CD4-positive, alpha-beta T cell (primary cell): ENCODE measurements at regions not wholly inside any gene's neighbourhood (a gene's known extent, or its start where the extent isn't known, plus 50 kb on each side); places are given as distances from the start of the nearest gene placed in this dataset.

Source experiments
- ATAC-seq: fragments of 200-7000 bp; cut with Tn5 transposase; one replicate; pipeline ENCODE4 v1.10.0; 2022; ENCODE audit warnings: mild to moderate bottlenecking; ENCODE audit not compliant: poor library complexity
- CTCF ChIA-PET: fragments of 350-600 bp; sonication (Branson Sonifier 250); formaldehyde crosslinking; loops from one replicate; lab custom pipeline; 2021; ENCODE audit warnings: antibody characterized with exemption, inconsistent platforms; lab: Charles Lee
- POLR2A ChIA-PET: fragments of 350-600 bp; sonication (Branson Sonifier 250); formaldehyde crosslinking; loops from one replicate; lab custom pipeline; 2021; ENCODE audit warnings: antibody characterized with exemption, inconsistent platforms; lab: Charles Lee
- DNase-seq, 14 experiments: peaks; one replicate each; pipeline ENCODE4 v3.0.0-alpha.2; 2013 to 2020; ENCODE audit warnings: mixed read lengths in 2 of 14
- H3K27ac ChIP-seq, 2 donors: one replicate each; pipeline versions ENCODE4 v1.5.1 to v1.7.0; 2013; ENCODE audit warnings: low read length in 2 of 2, low read depth in 1 of 2, mild to moderate bottlenecking in 1 of 2
- H3K27me3 ChIP-seq, 2 experiments: 1 replicate in 1 of 2; 2 replicates in 1 of 2; pipeline versions ENCODE4 v1.6.1 to v1.7.0; 2013; ENCODE audit warnings: low read length in 2 of 2, control low read depth in 1 of 2, mild to moderate bottlenecking in 1 of 2, moderate library complexity in 1 of 2; ENCODE audit not compliant: insufficient read depth in 2 of 2, control insufficient read depth in 1 of 2
- H3K36me3 ChIP-seq: one replicate; pipeline ENCODE4 v1.6.1; 2013; ENCODE audit warnings: low read length, control low read depth; ENCODE audit not compliant: insufficient read depth
- H3K4me1 ChIP-seq: one replicate; pipeline ENCODE4 v1.6.1; 2013; ENCODE audit warnings: low read length, control low read depth; ENCODE audit not compliant: insufficient read depth
- H3K4me3 ChIP-seq: one replicate; pipeline ENCODE4 v1.5.1; 2013; ENCODE audit warnings: mild to moderate bottlenecking, low read length, moderate library complexity
- H3K9me3 ChIP-seq, 2 experiments: 1 replicate in 1 of 2; 2 replicates in 1 of 2; pipeline versions ENCODE4 v1.6.1 to v1.7.0; 2013; ENCODE audit warnings: low read length in 2 of 2, mild to moderate bottlenecking in 2 of 2, control low read depth in 1 of 2, moderate library complexity in 1 of 2; ENCODE audit not compliant: control insufficient read depth in 1 of 2, insufficient read depth in 1 of 2
- H3K27ac Mint-ChIP-seq: one replicate; pipeline ENCODE4 v1.8.0; 2020; ENCODE audit warnings: mixed read lengths
- H3K27me3 Mint-ChIP-seq: one replicate; pipeline ENCODE4 v1.8.0; 2021; ENCODE audit warnings: mixed read lengths
- H3K36me3 Mint-ChIP-seq: one replicate; pipeline ENCODE4 v1.8.0; 2021; ENCODE audit warnings: low read depth, mixed read lengths
- H3K4me1 Mint-ChIP-seq: one replicate; pipeline ENCODE4 v1.8.0; 2021; ENCODE audit warnings: low read depth, mixed read lengths
- H3K4me3 Mint-ChIP-seq: one replicate; pipeline ENCODE4 v1.8.0; 2020; ENCODE audit warnings: mild to moderate bottlenecking, mixed read lengths
- H3K9me3 Mint-ChIP-seq: one replicate; pipeline ENCODE4 v1.8.0; 2020; ENCODE audit warnings: mixed read lengths
- intact Hi-C, 2 experiments: fragments of 100-400 bp; cut with DNase I in 1 of 2; cut with micrococcal nuclease in 1 of 2; formaldehyde crosslinking; loops; one replicate each; pipeline versions ENCODE4 v1.15.1 to v1.9.0; 2023 to 2025; cut with DNase I, micrococcal nuclease
- TF ChIP-seq, protein P1 (sequence below): fragments of 200-600 bp; IDR thresholded peaks from one replicate; pipeline ENCODE4 v1.8.0; 2022; ENCODE audit warnings: antibody characterized with exemption, mild to moderate bottlenecking

DNA sequence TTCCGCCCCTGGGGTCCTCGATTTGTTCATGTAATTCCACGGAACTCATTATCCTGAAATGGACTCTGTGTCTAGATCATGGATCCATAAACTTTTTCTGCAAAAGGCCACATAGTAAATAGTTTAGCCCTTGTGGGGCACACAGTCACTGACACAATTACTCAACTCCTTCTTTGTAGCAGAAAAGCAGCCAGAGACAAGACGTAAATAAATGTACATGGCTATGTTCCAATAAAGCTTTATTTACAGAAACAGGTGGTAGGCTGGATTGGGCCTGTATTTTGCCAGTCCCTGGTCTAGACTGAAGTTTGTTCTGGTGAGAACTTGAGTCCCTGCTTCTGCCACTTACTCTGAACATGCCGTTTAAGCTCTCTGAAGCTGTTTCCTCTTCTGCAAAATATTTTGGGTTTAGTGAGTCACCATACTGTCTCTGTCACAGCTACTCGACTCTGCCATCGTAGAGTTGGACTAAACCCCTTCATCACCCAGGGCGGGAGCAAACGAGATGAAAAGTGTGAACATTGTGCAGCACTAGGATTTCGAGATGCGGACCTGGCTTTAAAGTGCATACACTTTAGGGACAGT is 61.9 kb upstream of the FOXF1 start:
- ChIA-PET CTCF (no interaction called here), POLR2A (no interaction called here)
- DNase-seq: no peak
- Histone ChIP-seq H3K4me1 (peaks cover 7% of the 10 kb centered on the region), H3K27ac (no peak overlapping the region), H3K9me3 (peaks cover 0 to 13% of the 10 kb centered on the region in 2 experiments), H3K4me3 (no peak overlapping the region), H3K27me3 (peaks cover 9% of the 10 kb centered on the region in 2 experiments), H3K36me3 (no peaks in the 10 kb centered on the region)
- Mint-ChIP-seq H3K27ac (no peak overlapping the region), H3K36me3 (no peaks in the 10 kb centered on the region), H3K27me3 (peaks cover 27% of the 10 kb centered on the region), H3K4me3 (no peak overlapping the region), H3K9me3 (no peaks in the 10 kb centered on the region), H3K4me1 (peaks cover 25% of the 10 kb centered on the region)
- no peak for ATAC-seq
- TF ChIP-seq, protein P1, sequence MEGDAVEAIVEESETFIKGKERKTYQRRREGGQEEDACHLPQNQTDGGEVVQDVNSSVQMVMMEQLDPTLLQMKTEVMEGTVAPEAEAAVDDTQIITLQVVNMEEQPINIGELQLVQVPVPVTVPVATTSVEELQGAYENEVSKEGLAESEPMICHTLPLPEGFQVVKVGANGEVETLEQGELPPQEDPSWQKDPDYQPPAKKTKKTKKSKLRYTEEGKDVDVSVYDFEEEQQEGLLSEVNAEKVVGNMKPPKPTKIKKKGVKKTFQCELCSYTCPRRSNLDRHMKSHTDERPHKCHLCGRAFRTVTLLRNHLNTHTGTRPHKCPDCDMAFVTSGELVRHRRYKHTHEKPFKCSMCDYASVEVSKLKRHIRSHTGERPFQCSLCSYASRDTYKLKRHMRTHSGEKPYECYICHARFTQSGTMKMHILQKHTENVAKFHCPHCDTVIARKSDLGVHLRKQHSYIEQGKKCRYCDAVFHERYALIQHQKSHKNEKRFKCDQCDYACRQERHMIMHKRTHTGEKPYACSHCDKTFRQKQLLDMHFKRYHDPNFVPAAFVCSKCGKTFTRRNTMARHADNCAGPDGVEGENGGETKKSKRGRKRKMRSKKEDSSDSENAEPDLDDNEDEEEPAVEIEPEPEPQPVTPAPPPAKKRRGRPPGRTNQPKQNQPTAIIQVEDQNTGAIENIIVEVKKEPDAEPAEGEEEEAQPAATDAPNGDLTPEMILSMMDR: no peak
- intact Hi-C loops: no loop called here

DNA sequence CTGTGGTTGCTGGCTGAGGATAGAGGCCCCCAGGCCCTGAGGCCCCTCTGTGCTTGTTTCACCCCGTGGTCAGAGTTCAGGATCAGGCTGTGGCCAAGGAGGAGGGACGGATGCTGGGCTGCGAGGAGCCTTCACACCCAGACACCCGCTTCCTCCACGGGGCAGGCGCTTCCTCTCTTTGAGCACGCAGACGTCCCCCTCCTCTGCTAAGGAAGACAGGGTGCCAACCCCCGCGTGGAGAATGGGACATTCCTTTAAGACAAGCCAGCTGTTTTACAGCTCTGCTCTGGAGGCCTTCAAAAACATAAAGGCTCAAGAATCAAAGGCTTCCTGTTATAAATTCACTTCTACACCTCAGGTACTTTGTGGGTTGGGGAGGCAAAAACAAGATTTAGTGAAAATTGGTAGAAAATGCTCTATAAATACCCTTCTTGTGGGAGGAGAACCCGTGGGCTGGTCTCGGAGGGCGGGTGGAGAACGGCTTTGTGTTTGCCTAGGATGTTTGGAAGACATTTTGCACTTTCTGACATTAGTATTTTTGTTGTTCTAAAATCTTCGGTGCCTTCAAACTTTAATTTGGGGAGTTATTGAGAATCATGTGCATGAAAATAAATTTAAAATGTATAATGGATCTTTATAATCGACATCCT is 60.8 kb upstream of the FOXF1 start:
- ATAC-seq (peak; percentile 73), DNase-seq (peak in 5 of 14 experiments; percentile 4 to 23 (median 19))
- CTCF ChIA-PET: no interaction called here
- Histone ChIP-seq H3K4me3 (no peak overlapping the region), H3K4me1 (peaks cover 7% of the 10 kb centered on the region), H3K27ac (no peak overlapping the region), H3K27me3 (peaks cover 2 to 3% of the 10 kb centered on the region in 2 experiments), H3K9me3 (peaks cover 0 to 3% of the 10 kb centered on the region in 2 experiments), H3K36me3 (no peaks in the 10 kb centered on the region)
- intact Hi-C loops: no loop called here
- H3K9me3 Mint-ChIP-seq: no peaks in the 10 kb centered on the region
- H3K4me3 Mint-ChIP-seq: peak overlapping the region; percentile 32
- peaks cover 25% of the 10 kb centered on the region for H3K4me1 Mint-ChIP-seq
- POLR2A ChIA-PET: no interaction called here
- TF ChIP-seq, protein P1: no peak
- H3K27me3 Mint-ChIP-seq: peaks cover 23% of the 10 kb centered on the region
- H3K27ac Mint-ChIP-seq: peak overlapping the region; percentile 84
- H3K36me3 Mint-ChIP-seq: no peaks in the 10 kb centered on the region

DNA sequence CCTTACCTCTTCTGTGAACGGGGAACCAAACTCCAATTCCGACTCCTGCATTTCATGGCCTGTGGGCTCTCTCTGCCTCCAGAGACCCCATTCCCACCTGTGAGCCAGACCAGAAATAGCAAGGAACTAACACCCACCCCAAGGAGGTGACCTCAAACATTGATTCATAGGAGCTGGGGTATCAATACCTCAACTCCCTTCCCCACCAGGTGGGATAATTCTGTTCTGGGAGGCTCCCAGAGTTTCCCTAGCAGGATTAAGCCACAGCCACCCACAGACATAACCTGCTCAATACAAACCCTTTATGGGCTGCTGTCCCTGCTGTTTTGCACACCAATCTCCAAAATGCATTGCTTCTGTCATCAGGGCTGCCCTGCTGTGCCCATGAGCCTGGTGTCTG is 59.6 kb upstream of the FOXF1 start:
- POLR2A ChIA-PET: no interaction called here
- H3K36me3 Mint-ChIP-seq: no peaks in the 10 kb centered on the region
- TF ChIP-seq, protein P1: no peak

More for the DNA sequence above, 59.6 kb upstream of the FOXF1 start:
- peaks cover 7% of the 10 kb centered on the region for H3K4me1 ChIP-seq
- H3K4me1 Mint-ChIP-seq: peaks cover 25% of the 10 kb centered on the region
- H3K27me3 Mint-ChIP-seq: peaks cover 23% of the 10 kb centered on the region
- intact Hi-C loops: no loop called here
- no peak overlapping the region for H3K4me3 ChIP-seq
- H3K27ac ChIP-seq: no peak overlapping the region
- no peaks in the 10 kb centered on the region for H3K36me3 ChIP-seq
- DNase-seq (no peak), ATAC-seq (no peak)
- peaks cover 2 to 3% of the 10 kb centered on the region in 2 experiments for H3K27me3 ChIP-seq
- no peak overlapping the region for H3K27ac Mint-ChIP-seq
- CTCF ChIA-PET: no interaction called here
- H3K9me3 Mint-ChIP-seq: no peaks in the 10 kb centered on the region
- peaks cover 0 to 5% of the 10 kb centered on the region in 2 experiments for H3K9me3 ChIP-seq
- H3K4me3 Mint-ChIP-seq: no peak overlapping the region
